ENCODE measurements at regions not wholly inside any gene's neighbourhood (a gene's known extent, or its start where the extent isn't known, plus 50 kb on each side); places are given as distances from the start of the nearest gene placed in this dataset.

DNA sequence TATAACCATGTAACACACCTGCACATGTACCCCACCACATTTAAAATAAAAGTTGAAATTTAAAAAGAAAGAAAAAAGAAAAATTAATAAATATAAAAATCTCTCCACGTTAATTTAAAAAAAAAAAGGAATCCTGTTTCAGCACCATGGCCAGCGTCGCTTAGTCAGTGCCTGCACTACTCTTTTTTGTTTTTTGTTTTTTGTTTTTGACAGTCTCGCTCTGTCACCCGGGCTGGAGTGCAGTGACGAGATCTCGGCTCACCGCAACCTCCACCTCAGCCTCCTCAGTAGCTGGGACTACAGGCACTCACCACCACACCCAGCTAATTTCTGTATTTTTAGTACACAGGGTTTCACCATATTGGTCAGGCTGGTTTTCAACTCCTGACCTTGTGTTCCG lies 835.9 kb downstream of the UQCRFS1 start:
- TF ChIP-seq, protein P1, sequence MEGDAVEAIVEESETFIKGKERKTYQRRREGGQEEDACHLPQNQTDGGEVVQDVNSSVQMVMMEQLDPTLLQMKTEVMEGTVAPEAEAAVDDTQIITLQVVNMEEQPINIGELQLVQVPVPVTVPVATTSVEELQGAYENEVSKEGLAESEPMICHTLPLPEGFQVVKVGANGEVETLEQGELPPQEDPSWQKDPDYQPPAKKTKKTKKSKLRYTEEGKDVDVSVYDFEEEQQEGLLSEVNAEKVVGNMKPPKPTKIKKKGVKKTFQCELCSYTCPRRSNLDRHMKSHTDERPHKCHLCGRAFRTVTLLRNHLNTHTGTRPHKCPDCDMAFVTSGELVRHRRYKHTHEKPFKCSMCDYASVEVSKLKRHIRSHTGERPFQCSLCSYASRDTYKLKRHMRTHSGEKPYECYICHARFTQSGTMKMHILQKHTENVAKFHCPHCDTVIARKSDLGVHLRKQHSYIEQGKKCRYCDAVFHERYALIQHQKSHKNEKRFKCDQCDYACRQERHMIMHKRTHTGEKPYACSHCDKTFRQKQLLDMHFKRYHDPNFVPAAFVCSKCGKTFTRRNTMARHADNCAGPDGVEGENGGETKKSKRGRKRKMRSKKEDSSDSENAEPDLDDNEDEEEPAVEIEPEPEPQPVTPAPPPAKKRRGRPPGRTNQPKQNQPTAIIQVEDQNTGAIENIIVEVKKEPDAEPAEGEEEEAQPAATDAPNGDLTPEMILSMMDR (IDR thresholded peaks at IDR 0.05): no peak
- no peak for TF ChIP-seq POLR2A (IDR thresholded peaks at IDR 0.05)
